ENCODE measurements at regions not wholly inside any gene's neighbourhood (a gene's known extent, or its start where the extent isn't known, plus 50 kb on each side); places are given as distances from the start of the nearest gene placed in this dataset.

DNA sequence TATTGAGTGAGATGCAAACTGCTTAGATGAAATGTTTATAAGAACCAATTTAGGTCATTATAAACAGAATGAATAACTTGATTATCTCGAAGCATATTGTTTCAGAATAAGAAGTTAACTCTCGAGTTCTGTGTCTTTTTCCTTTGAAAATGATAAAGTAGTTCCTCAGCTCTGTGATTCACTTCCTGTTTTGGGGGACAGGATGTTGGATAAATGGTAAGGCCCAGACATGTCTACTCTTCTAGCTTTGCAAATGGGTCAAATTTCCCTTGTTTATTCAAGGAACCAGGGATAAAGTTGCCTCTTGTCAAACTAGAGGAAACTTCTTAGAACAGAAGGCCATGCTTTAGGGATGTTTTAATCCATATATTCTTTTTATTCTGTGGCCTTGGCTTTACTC lies 246.9 kb downstream of the SOX4 start:
- no peak overlapping the region for H2AK5ac ChIP-seq (ENCODE audit: insufficient read length, low read length)
- H3K23me2 ChIP-seq (ENCODE audit: insufficient read length, low read depth, low read length, poor library complexity, severe bottlenecking) = no peaks in the 10 kb centered on the region
- no peak for DNase-seq
- Mint-ChIP-seq H3K27me3 (ENCODE audit: low read depth) (no peaks in the 10 kb centered on the region), H3K9me3 (no peaks in the 10 kb centered on the region), H3K27ac (no peak overlapping the region), H3K36me3 (ENCODE audit: insufficient read depth in 1 of 3, low read depth in 3 of 3) (peaks cover 5 to 12% (median 9%) of the 10 kb centered on the region in 3 experiments; a peak in 6 of 7 replicates), H3K4me3 (no peak overlapping the region), H3K4me1 (peaks cover 57 to 62% of the 10 kb centered on the region in 2 experiments)
- no peaks in the 10 kb centered on the region; the same call in 1 of the 2 replicates for H3K27me3 ChIP-seq (ENCODE audit: insufficient read depth, low read length)
- H3K27ac ChIP-seq (ENCODE audit: insufficient read length, low read depth, low read length) = no peak overlapping the region
- peaks cover 12% of the 10 kb centered on the region; the same call in 1 of the 2 replicates for H3K4me1 ChIP-seq (ENCODE audit: insufficient read depth, low read length)
- no CpG with 5 or more reads among the region's 2 CpGs for whole genome bisulfite sequencing (ENCODE audit: extremely low coverage, insufficient read length, low lambda C conversion rate)
- H2BK5ac ChIP-seq (ENCODE audit: insufficient read length, low read length) = no peak overlapping the region
- no peak overlapping the region for H3K4me2 ChIP-seq (ENCODE audit: insufficient read depth, insufficient read length, low read length)
- no peak overlapping the region for H3K23ac ChIP-seq (ENCODE audit: insufficient read length, low read depth, low read length)
- no peak overlapping the region for H3K18ac ChIP-seq (ENCODE audit: insufficient read length, low read depth, low read length)
- H2BK20ac ChIP-seq (ENCODE audit: low read depth, low read length, poor library complexity, severe bottlenecking) = no peak overlapping the region
- H4K20me1 ChIP-seq (ENCODE audit: control insufficient read depth, insufficient read depth, insufficient read length) = no peaks in the 10 kb centered on the region
- H2AFZ ChIP-seq (ENCODE audit: low read length) = no peak overlapping the region
- H3K9ac ChIP-seq (ENCODE audit: extremely low read depth, insufficient read length, low read length) = no peak overlapping the region
- no peak overlapping the region for H4K8ac ChIP-seq (replicated peaks; ENCODE audit: insufficient read length, low read depth, low read length)
- H3K79me1 ChIP-seq (ENCODE audit: insufficient read depth, low read depth, low read length, poor library complexity, severe bottlenecking) = peaks cover 4% of the 10 kb centered on the region
- H2BK120ac ChIP-seq (ENCODE audit: low read depth, low read length, poor library complexity, severe bottlenecking) = no peak overlapping the region
- no peak overlapping the region for H3K56ac ChIP-seq (ENCODE audit: insufficient read length, low read depth, low read length)
- H2BK15ac ChIP-seq (ENCODE audit: low read depth, low read length) = no peak overlapping the region
- H3T11ph ChIP-seq (ENCODE audit: low read length) = no peak overlapping the region
- H3K4ac ChIP-seq (ENCODE audit: low read depth, low read length) = no peak overlapping the region
- no peak overlapping the region for H3K14ac ChIP-seq (ENCODE audit: insufficient read depth, low read length)
- no peak overlapping the region for H4K91ac ChIP-seq (ENCODE audit: insufficient read length, low read depth, low read length)
- H2BK12ac ChIP-seq (ENCODE audit: insufficient read length, low read depth, low read length) = no peak overlapping the region
- no peak overlapping the region for H4K5ac ChIP-seq (ENCODE audit: insufficient read length, low read depth, low read length)
- H3K9me3 ChIP-seq (ENCODE audit: control insufficient read depth, low read depth, low read length) = no peaks in the 10 kb centered on the region
- peaks cover 9% of the 10 kb centered on the region for H3K79me2 ChIP-seq (ENCODE audit: insufficient read depth, low read length)
- no peak for TF ChIP-seq CTCF (conservative IDR thresholded peaks at IDR 0.05)
